ENCODE measurements at regions not wholly inside any gene's neighbourhood (a gene's known extent, or its start where the extent isn't known, plus 50 kb on each side); places are given as distances from the start of the nearest gene placed in this dataset.
"Not testable (repeated sequence)": the region's sequence is repeated elsewhere in the genome, so short reads cannot be mapped to it uniquely, and the experiment has no call there.

GRCh38 chr4:174183259-174183658 is 100.2 kb downstream of the FBXO8 start:
- TF ChIP-seq ELF4 (IDR thresholded peaks at IDR 0.05) (no peak), PKNOX1 (IDR thresholded peaks at IDR 0.05) (no peak), NFRKB (IDR thresholded peaks at IDR 0.05) (no peak), SUZ12 (IDR thresholded peaks at IDR 0.05) (no peak), ARNT (IDR thresholded peaks at IDR 0.05) (no peak), FOXA1 (IDR thresholded peaks at IDR 0.05) (no peak), ZNF384 (IDR thresholded peaks at IDR 0.05) (no peak), HDGF (IDR thresholded peaks at IDR 0.05; ENCODE audit: borderline replicate concordance) (no peak), LEF1 (IDR thresholded peaks at IDR 0.05; ENCODE audit: borderline replicate concordance) (no peak), SP1 (IDR thresholded peaks at IDR 0.05) (no peak), FOXK2 (IDR thresholded peaks at IDR 0.05) (no peak), BHLHE40 (IDR thresholded peaks at IDR 0.05; ENCODE audit: borderline replicate concordance) (no peak), TARDBP (IDR thresholded peaks at IDR 0.05) (no peak)
- ChIA-PET CTCF (interaction anchor here (1.3 kb wide), 1 partner anchor 35 kb away, joined by 3 read pairs; no protein-coding TSS in a partner anchor), POLR2A (no interaction called here)
- no peak for DNase-seq (ENCODE audit: extremely low spot score)

GRCh38 chr4:174181827-174182226 is 101.6 kb downstream of the FBXO8 start:
- ChIA-PET CTCF (interaction anchor here (0.6 to 1.3 kb wide), 4 partner anchors 11 to 880 kb away, joined by 3 to 8 read pairs (median 3); no protein-coding TSS in a partner anchor), POLR2A (no interaction called here)
- TF ChIP-seq FOXM1 (IDR thresholded peaks at IDR 0.05; ENCODE audit: borderline replicate concordance), result no peak
- no peak for TF ChIP-seq PKNOX1 (IDR thresholded peaks at IDR 0.05)
- no peak for TF ChIP-seq ZNF384 (IDR thresholded peaks at IDR 0.05)
- TF ChIP-seq SUZ12 (IDR thresholded peaks at IDR 0.05), result no peak
- no peak for TF ChIP-seq ELF4 (IDR thresholded peaks at IDR 0.05)
- TF ChIP-seq FOXK2 (IDR thresholded peaks at IDR 0.05), result no peak
- TF ChIP-seq HDGF (IDR thresholded peaks at IDR 0.05; ENCODE audit: borderline replicate concordance), result no peak
- TF ChIP-seq FOXA1 (IDR thresholded peaks at IDR 0.05), result no peak
- no peak for TF ChIP-seq BHLHE40 (IDR thresholded peaks at IDR 0.05; ENCODE audit: borderline replicate concordance)
- TF ChIP-seq ARNT (IDR thresholded peaks at IDR 0.05), result no peak
- no peak for TF ChIP-seq L3MBTL2 (conservative IDR thresholded peaks at IDR 0.05)
- no peak for TF ChIP-seq NFRKB (IDR thresholded peaks at IDR 0.05)
- DNase-seq (ENCODE audit: extremely low spot score), result no peak

GRCh38 chr4:174177536-174177935 is 105.9 kb downstream of the FBXO8 start:
- no peak for TF ChIP-seq TARDBP (IDR thresholded peaks at IDR 0.05)
- no peak for TF ChIP-seq ZNF384 (IDR thresholded peaks at IDR 0.05)
- TF ChIP-seq BHLHE40 (IDR thresholded peaks at IDR 0.05; ENCODE audit: borderline replicate concordance), result no peak
- ChIA-PET POLR2A (interaction anchor here (1.0 to 1.2 kb wide), 2 partner anchors 18 to 106 kb away, joined by 3 to 4 read pairs; partner anchors contain the start of genes CEP44 and FBXO8), CTCF (interaction anchor here (0.8 to 1.3 kb wide), 3 partner anchors 11 to 876 kb away, joined by 3 read pairs; no protein-coding TSS in a partner anchor)
- no peak for DNase-seq (ENCODE audit: extremely low spot score)

GRCh38 chr4:174175836-174176235 is 107.6 kb downstream of the FBXO8 start:
- POLR2A ChIA-PET; CTCF ChIA-PET; DNase-seq (ENCODE audit: extremely low spot score): not testable (repeated sequence)

- TF ChIP-seq FOXK2 (IDR thresholded peaks at IDR 0.05) (no peak), CTBP1 (IDR thresholded peaks at IDR 0.05; ENCODE audit: borderline replicate concordance) (no peak), ZNF384 (IDR thresholded peaks at IDR 0.05) (no peak), SP1 (IDR thresholded peaks at IDR 0.05) (no peak), ARNT (IDR thresholded peaks at IDR 0.05) (no peak), HDGF (IDR thresholded peaks at IDR 0.05; ENCODE audit: borderline replicate concordance) (no peak), LEF1 (IDR thresholded peaks at IDR 0.05; ENCODE audit: borderline replicate concordance) (no peak), ELF4 (IDR thresholded peaks at IDR 0.05) (no peak), FOXA1 (IDR thresholded peaks at IDR 0.05) (no peak), NFRKB (IDR thresholded peaks at IDR 0.05) (no peak), BHLHE40 (IDR thresholded peaks at IDR 0.05; ENCODE audit: borderline replicate concordance) (no peak), TARDBP (IDR thresholded peaks at IDR 0.05) (no peak), SUZ12 (IDR thresholded peaks at IDR 0.05) (no peak)
- POLR2A ChIA-PET, result no interaction called here
- no peak for DNase-seq (ENCODE audit: extremely low spot score)
- CTCF ChIA-PET, result no interaction called here
Measured at GRCh38 chr4:174173360-174173759, 110.1 kb downstream of the FBXO8 start.

- ChIA-PET CTCF (no interaction called here), POLR2A (no interaction called here)
- DNase-seq (ENCODE audit: extremely low spot score), result no peak
Measured at GRCh38 chr4:174172274-174172673, 111.2 kb downstream of the FBXO8 start.

More at GRCh38 chr4:174172274-174172673, 111.2 kb downstream of the FBXO8 start:
- TF ChIP-seq FOXA1 (IDR thresholded peaks at IDR 0.05) (no peak), LEF1 (IDR thresholded peaks at IDR 0.05; ENCODE audit: borderline replicate concordance) (no peak), FOXK2 (IDR thresholded peaks at IDR 0.05) (no peak), SP1 (IDR thresholded peaks at IDR 0.05) (no peak), BHLHE40 (IDR thresholded peaks at IDR 0.05; ENCODE audit: borderline replicate concordance) (no peak), ARNT (IDR thresholded peaks at IDR 0.05) (no peak), HDGF (IDR thresholded peaks at IDR 0.05; ENCODE audit: borderline replicate concordance) (no peak), NFRKB (IDR thresholded peaks at IDR 0.05) (no peak), ELF4 (IDR thresholded peaks at IDR 0.05) (no peak), ZNF384 (IDR thresholded peaks at IDR 0.05) (no peak), CTBP1 (IDR thresholded peaks at IDR 0.05; ENCODE audit: borderline replicate concordance) (peak; percentile 51; the same call in 1 of the 2 replicates), SUZ12 (IDR thresholded peaks at IDR 0.05) (no peak), FOXM1 (IDR thresholded peaks at IDR 0.05; ENCODE audit: borderline replicate concordance) (no peak), PKNOX1 (IDR thresholded peaks at IDR 0.05) (peak; percentile 37)

Data from HEK293T (cell line).